ENCODE measurements at regions not wholly inside any gene's neighbourhood (a gene's known extent, or its start where the extent isn't known, plus 50 kb on each side); places are given as distances from the start of the nearest gene placed in this dataset.

DNA sequence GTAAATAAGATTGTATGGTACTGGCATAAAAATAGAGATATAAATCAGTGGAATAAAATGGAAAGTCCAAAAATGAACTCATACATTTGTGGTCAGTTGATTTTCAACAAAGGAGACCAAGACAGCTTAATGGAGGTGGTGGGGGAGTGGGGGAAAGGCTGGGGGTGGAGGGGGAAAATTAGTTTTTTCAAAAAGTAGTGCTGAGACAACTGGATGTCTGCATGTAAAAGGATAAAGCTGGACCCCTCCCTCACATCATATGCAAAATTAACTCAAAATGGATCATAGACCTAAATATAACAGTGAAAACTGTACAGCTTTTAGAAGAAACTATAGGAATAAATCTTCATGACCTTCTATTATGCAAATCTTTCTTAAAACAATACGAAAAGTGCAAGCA, 107.0 kb downstream of the HMHB1 start:
- Histone ChIP-seq H3K4me3 (ENCODE audit: low read length) (no peak overlapping the region), H3K36me3 (ENCODE audit: control insufficient read depth, insufficient read depth, low read length) (no peaks in the 10 kb centered on the region), H3K27ac (ENCODE audit: low read length) (no peak overlapping the region), H3K27me3 (ENCODE audit: control insufficient read depth, insufficient read depth, low read length) (peaks cover 2% of the 10 kb centered on the region), H3K9me3 (ENCODE audit: control insufficient read depth, insufficient read depth, low read length) (no peaks in the 10 kb centered on the region), H3K4me1 (ENCODE audit: control insufficient read depth, insufficient read depth, low read length) (no peaks in the 10 kb centered on the region)
- no CpG with 5 or more reads among the region's 1 CpG for WGBS (ENCODE audit: insufficient coverage)
- TF ChIP-seq, protein P1, sequence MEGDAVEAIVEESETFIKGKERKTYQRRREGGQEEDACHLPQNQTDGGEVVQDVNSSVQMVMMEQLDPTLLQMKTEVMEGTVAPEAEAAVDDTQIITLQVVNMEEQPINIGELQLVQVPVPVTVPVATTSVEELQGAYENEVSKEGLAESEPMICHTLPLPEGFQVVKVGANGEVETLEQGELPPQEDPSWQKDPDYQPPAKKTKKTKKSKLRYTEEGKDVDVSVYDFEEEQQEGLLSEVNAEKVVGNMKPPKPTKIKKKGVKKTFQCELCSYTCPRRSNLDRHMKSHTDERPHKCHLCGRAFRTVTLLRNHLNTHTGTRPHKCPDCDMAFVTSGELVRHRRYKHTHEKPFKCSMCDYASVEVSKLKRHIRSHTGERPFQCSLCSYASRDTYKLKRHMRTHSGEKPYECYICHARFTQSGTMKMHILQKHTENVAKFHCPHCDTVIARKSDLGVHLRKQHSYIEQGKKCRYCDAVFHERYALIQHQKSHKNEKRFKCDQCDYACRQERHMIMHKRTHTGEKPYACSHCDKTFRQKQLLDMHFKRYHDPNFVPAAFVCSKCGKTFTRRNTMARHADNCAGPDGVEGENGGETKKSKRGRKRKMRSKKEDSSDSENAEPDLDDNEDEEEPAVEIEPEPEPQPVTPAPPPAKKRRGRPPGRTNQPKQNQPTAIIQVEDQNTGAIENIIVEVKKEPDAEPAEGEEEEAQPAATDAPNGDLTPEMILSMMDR (IDR thresholded peaks at IDR 0.05): no peak
- Mint-ChIP-seq H3K36me3 (no peaks in the 10 kb centered on the region), H3K4me1 (no peaks in the 10 kb centered on the region), H3K27me3 (ENCODE audit: low read depth in 2 of 2) (peaks cover 12 to 53% of the 10 kb centered on the region in 2 donors), H3K9me3 (no peaks in the 10 kb centered on the region), H3K27ac (no peak overlapping the region), H3K4me3 (no peak overlapping the region)
- ATAC-seq: no peak
- intact Hi-C loops (cut with micrococcal nuclease): no loop called here
- DNase-seq: no peak

DNA sequence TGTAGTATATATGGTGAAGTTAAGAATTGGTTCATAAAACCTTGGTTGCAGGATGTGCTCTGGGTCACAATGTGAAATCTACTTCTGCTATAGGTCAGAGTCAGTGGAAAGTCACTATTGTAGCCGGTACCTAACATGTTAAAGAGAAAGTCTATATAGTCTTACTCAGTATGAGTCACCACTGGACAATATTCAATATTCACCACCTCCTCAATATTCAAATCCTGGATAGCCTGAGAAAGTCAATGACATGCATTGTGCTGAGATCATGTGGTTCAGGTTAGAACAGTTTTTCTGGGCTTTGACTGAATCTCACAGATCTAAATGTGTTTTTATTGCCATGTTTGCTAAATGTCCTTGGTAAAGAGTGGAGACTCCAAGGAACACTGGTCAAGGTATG, 108.8 kb downstream of the HMHB1 start:
- 100% methylated on average over 1 of the region's 1 CpG for WGBS (ENCODE audit: insufficient coverage)
- Histone ChIP-seq H3K9me3 (ENCODE audit: control insufficient read depth, insufficient read depth, low read length) (no peaks in the 10 kb centered on the region), H3K36me3 (ENCODE audit: control insufficient read depth, insufficient read depth, low read length) (no peaks in the 10 kb centered on the region), H3K27ac (ENCODE audit: low read length) (no peak overlapping the region), H3K27me3 (ENCODE audit: control insufficient read depth, insufficient read depth, low read length) (no peaks in the 10 kb centered on the region), H3K4me1 (ENCODE audit: control insufficient read depth, insufficient read depth, low read length) (no peaks in the 10 kb centered on the region), H3K4me3 (ENCODE audit: low read length) (no peak overlapping the region)
- no peaks in the 10 kb centered on the region for H3K36me3 Mint-ChIP-seq
- no peak overlapping the region for H3K4me3 Mint-ChIP-seq
- DNase-seq (no peak), ATAC-seq (no peak)
- H3K9me3 Mint-ChIP-seq: no peaks in the 10 kb centered on the region
- H3K4me1 Mint-ChIP-seq: no peaks in the 10 kb centered on the region
- intact Hi-C loops (cut with micrococcal nuclease): no loop called here
- TF ChIP-seq, protein P1 (IDR thresholded peaks at IDR 0.05): no peak
- H3K27me3 Mint-ChIP-seq (ENCODE audit: low read depth in 2 of 2): peaks cover 12 to 46% of the 10 kb centered on the region in 2 donors
- H3K27ac Mint-ChIP-seq: no peak overlapping the region

DNA sequence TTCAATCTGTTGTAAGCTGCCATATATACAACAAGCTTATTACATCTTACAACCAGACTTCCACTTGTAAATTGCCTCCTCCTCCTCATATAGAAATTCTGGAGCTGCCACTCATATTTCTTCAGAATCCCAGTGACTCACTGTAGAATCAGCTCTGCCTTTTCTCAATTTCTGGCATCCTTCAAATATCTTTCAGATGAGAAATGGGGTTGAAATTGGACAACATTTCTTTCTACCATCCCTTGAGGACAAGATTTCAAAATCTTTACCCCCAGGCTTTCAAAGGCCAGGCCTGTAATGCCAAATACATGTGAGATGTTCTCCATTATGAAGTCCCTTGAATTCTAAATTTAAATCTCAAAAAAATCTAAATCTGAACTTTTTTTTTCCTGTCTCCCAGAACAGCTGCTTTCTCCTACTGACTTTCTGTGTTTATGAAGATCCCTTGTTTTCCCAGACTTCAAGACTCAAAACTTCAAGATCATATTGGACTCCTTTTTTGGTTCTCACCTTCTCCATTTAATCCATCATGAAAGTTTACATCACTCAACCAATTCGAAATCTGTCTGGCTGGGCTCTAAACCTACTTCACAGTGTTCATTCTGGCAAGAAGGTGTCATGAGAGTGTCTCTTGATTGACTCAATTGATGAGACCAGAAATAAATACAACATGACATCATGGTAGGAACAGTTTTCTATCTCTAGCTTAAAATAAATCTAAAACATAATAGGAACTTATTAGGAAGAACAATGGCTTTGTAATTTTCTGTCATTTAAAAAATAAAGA, 109.8 kb downstream of the HMHB1 start:
- Mint-ChIP-seq H3K4me3 (no peak overlapping the region), H3K27ac (no peak overlapping the region), H3K27me3 (ENCODE audit: low read depth in 2 of 2) (peaks cover 7 to 38% of the 10 kb centered on the region in 2 donors), H3K9me3 (no peaks in the 10 kb centered on the region), H3K36me3 (no peaks in the 10 kb centered on the region), H3K4me1 (no peaks in the 10 kb centered on the region)
- no peak for DNase-seq
- no peak for ATAC-seq
- TF ChIP-seq, protein P1 (IDR thresholded peaks at IDR 0.05): no peak
- intact Hi-C loops (cut with micrococcal nuclease): no loop called here
- Histone ChIP-seq H3K9me3 (ENCODE audit: control insufficient read depth, insufficient read depth, low read length) (no peaks in the 10 kb centered on the region), H3K4me1 (ENCODE audit: control insufficient read depth, insufficient read depth, low read length) (no peaks in the 10 kb centered on the region), H3K27me3 (ENCODE audit: control insufficient read depth, insufficient read depth, low read length) (no peaks in the 10 kb centered on the region), H3K36me3 (ENCODE audit: control insufficient read depth, insufficient read depth, low read length) (no peaks in the 10 kb centered on the region), H3K4me3 (ENCODE audit: low read length) (no peak overlapping the region), H3K27ac (ENCODE audit: low read length) (no peak overlapping the region)
- 75% methylated on average over 1 of the region's 1 CpG for WGBS (ENCODE audit: insufficient coverage)

DNA sequence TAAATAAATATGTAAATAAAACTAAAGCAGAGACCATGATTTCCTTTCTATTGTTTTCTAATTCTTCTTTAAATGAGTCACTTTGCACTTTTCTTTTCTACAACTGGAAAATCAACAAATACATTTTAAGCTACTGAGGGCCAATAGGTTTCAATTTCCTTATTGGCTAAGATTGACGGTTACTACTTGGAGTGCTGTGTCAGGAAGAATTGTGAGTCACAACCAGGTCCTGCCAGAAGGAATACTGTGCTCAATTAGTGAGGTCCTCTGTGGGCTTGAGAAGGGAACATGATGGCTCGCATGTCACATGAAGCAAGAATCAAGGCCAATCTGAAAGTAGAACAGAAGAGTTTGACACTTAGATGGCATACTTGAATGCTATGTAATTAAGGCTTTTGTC, 110.8 kb downstream of the HMHB1 start:
- TF ChIP-seq, protein P1 (IDR thresholded peaks at IDR 0.05): no peak
- Histone ChIP-seq H3K9me3 (ENCODE audit: control insufficient read depth, insufficient read depth, low read length) (no peaks in the 10 kb centered on the region), H3K36me3 (ENCODE audit: control insufficient read depth, insufficient read depth, low read length) (no peaks in the 10 kb centered on the region), H3K27ac (ENCODE audit: low read length) (no peak overlapping the region), H3K27me3 (ENCODE audit: control insufficient read depth, insufficient read depth, low read length) (no peaks in the 10 kb centered on the region), H3K4me3 (ENCODE audit: low read length) (no peak overlapping the region), H3K4me1 (ENCODE audit: control insufficient read depth, insufficient read depth, low read length) (no peaks in the 10 kb centered on the region)
- no peaks in the 10 kb centered on the region for H3K36me3 Mint-ChIP-seq
- H3K9me3 Mint-ChIP-seq: no peaks in the 10 kb centered on the region
- H3K27me3 Mint-ChIP-seq (ENCODE audit: low read depth in 2 of 2): peaks cover 10 to 34% of the 10 kb centered on the region in 2 donors
- DNase-seq (no peak), ATAC-seq (no peak)
- H3K4me3 Mint-ChIP-seq: no peak overlapping the region
- no peak overlapping the region for H3K27ac Mint-ChIP-seq
- WGBS (ENCODE audit: insufficient coverage): 98% methylated on average over 2 of the region's 2 CpGs
- intact Hi-C loops (cut with micrococcal nuclease): no loop called here
- H3K4me1 Mint-ChIP-seq: no peaks in the 10 kb centered on the region

Measured in natural killer cell (primary cell).